GM12875 (cell line): ENCODE measurements at regions not wholly inside any gene's neighbourhood (a gene's known extent, or its start where the extent isn't known, plus 50 kb on each side); places are given as distances from the start of the nearest gene placed in this dataset.

ENCODE experiments used
- H3K4me3 ChIP-seq: one replicate; pipeline ENCODE4 v1.5.1; 2011; ENCODE audit warnings: low read depth, low read length, control low read depth
- CTCF ChIP-seq: IDR thresholded peaks from 2 replicates; pipeline ENCODE4 v1.5.1; 2011; ENCODE audit warnings: low read depth, mild to moderate bottlenecking, control low read depth, inconsistent platforms, low read length, moderate library complexity, borderline replicate concordance; ENCODE audit not compliant: insufficient read depth

DNA sequence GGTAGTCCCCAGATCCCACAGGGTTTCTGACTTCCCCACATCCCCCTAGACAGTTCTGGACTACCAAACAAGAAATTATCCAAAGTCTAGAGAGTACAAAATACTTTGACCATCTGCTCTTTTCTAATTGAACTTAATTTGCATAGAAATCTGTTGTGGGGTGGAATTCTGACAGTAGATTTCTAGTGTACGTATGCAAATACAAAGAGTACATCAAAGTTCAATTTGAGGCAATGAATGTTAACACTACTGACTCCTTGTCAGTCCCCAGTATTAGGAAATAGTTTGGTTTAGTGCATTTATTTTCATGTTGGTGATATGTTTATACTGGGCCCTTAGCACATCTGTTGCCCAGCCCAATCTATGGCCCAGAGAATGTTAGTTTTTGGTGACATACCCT, 292.6 kb downstream of the CETN3 start:
- no peak for TF ChIP-seq CTCF

GRCh38 chr5:90113108-90113507, 296.4 kb downstream of the CETN3 start:
- no peak overlapping the region for H3K4me3 ChIP-seq
- no peak for TF ChIP-seq CTCF

More for the DNA sequence above, 292.6 kb downstream of the CETN3 start:
- H3K4me3 ChIP-seq: no peak overlapping the region

DNA sequence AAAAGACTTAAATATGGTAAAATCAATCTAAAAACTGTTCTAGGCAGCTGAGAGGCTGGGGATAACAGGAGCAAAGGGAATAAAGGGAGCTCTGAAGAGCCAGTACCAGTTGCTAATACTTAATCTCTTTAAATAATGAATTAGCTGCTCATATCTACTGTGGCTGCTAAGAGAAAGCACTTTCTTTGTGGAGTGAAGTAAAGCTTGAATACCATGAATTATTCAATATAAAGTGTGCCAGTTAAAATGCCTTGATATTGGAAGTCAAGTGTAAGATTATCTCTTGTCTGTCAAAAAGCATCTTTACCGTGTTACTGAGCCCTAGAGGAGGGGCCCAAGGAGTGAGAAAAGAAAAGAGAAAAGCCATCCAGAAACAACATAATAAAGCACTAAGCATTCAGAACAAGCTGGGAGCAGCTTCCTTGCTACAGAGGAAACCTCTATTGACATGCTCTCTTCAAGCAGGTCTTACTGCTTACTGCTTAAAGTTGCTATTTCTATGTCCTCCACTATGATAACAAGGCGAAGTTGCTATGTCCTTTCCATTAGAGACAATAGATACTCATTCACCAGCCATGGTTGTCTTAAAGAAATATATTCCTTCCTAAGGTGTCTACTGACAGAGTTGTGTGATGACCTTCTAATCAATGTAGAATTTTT, 297.4 kb downstream of the CETN3 start:
- H3K4me3 ChIP-seq: no peak overlapping the region
- TF ChIP-seq CTCF: no peak

DNA sequence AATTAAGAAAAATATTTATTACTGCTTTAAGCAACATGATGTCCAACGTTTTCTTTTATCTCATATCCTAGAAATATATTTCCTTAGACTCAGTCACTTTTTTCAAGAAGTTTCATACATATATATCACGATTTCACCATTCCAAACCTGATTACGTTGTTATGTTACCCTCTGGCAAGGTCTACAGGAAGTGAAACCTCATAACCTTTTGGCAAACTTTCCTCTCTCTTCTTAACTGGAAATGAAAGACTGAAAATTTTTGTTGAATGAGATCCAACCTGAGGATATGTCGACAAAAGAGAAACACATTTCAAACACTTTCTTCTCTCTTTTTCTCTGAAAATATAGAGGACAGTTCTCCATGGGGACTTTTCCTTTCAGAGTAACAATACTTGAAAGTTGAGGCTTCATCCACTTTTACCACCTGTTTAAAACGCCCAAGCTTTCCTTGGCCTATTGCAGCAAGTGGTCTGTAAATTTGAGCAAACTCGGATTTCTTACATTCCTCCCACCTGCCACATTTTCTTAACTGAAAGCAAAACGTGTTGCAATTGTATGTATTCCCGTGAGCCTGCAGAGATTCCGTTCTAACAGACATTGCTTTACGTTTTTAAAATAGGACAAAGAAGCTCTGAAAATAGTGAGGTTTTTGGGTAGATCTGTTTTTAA, 298.1 kb downstream of the CETN3 start:
- TF ChIP-seq CTCF: no peak
- no peak overlapping the region for H3K4me3 ChIP-seq

GRCh38 chr5:90109285-90109684, 300.3 kb downstream of the CETN3 start:
- TF ChIP-seq CTCF: no peak
- H3K4me3 ChIP-seq: no peak overlapping the region

- H3K4me3 ChIP-seq: no peak overlapping the region
- no peak for TF ChIP-seq CTCF
These were observed 310.5 kb downstream of the CETN3 start for GRCh38 chr5:90099099-90099498.

DNA sequence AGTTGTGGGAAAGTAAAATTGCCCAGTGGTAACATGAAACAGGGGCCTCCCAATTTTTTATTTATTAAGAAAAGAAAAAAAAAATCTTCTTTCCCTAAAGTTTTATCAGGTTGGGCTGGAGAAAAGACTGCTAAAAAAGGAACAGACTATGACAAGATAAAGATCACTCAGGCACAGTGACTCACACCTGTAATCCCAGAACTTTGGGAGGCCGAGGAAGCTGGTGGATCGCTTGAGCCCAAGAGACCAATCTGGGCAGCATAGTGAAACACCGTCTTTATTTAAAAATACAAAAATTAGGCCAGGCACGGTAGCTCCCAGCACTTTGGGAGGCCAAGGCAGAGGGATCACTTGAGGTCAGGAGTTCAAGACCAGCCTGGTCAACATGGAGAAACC, 312.5 kb downstream of the CETN3 start:
- no peak overlapping the region for H3K4me3 ChIP-seq
- no peak for TF ChIP-seq CTCF
